Stimulated activated CD8-positive, alpha-beta memory T cell treated with anti-CD3 and anti-CD28 coated beads, Interleukin-4, amount 100 ng/mL, for 24 hours (primary cell): ENCODE measurements at regions not wholly inside any gene's neighbourhood (a gene's known extent, or its start where the extent isn't known, plus 50 kb on each side); places are given as distances from the start of the nearest gene placed in this dataset.
A peak's percentile ranks its signal among the peaks of the same experiment; 100 is the strongest.

Experiments used
- DNase-seq: peaks from one replicate; pipeline ENCODE4 v3.0.0-alpha.2; 2020; ENCODE audit warnings: low read depth

DNA sequence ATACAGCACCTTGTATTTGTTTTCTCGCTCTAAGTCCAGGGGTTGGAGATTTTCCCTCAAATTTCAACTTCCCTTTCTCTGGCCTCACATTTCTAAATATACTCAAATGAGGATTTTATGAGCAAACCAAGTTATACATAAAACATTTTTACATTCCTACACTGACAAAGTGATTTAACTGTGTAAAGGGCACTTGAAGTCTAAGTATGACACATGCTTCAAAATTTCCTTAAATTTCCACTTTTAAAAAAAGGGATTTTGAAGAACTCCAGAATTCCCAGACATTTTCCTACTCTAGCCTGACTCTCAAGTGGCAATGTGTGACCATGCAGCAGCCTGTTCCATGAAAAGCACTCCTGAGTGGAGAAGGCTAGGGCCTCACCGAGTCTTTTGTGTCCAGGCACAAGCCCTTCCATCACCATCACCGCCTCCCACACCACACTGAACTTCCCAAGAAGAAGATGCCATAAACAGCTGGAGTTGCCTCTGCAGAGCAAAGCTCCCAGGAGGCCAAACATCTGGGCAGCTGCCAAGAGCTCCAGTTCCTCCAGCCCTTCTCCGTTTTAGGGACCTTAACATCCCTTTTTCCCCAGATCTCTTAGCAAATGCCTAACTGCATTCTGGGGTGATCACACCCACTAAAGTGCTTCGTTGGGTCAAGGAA, 68.9 kb downstream of the NCR2 start:
- DNase-seq = no peak

DNA sequence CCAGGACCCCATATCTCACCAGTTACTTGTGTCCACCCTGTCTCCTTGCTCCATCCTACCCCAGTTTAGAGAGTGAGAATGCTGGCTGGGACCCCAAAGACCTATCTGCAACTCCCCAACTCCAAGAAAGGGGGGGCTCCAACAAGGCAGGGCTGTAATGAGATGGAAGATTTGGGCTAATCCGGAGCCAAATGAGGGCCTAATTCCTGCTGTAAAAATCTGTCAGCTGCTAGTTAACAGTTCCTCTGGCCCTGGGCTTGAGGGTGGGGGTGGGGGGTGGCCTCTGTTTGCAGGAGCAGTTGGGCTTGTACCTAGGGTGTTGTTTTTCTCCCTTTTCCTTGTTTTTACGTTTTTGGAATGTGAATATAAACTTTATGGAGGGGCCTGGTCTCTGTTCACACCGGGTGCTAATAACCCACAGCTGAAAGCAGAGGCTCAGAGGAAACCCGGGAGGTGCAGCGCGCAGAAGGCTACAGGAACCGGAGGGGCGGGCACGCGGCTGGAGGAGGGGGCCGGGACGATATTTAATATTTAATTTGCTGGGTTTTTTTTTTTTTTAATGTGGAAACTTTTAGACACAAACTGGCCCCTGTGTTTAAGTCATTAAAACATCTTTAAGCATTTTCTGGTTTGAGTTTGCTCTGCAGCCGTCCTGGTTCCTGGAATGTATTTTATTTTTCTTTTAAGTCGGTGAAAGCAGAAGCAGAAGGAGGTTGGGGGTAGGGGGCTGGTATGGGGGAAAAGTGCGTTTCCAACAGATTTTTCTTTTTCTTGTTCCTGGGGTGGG, 70.7 kb downstream of the NCR2 start:
- no peak for DNase-seq

DNA sequence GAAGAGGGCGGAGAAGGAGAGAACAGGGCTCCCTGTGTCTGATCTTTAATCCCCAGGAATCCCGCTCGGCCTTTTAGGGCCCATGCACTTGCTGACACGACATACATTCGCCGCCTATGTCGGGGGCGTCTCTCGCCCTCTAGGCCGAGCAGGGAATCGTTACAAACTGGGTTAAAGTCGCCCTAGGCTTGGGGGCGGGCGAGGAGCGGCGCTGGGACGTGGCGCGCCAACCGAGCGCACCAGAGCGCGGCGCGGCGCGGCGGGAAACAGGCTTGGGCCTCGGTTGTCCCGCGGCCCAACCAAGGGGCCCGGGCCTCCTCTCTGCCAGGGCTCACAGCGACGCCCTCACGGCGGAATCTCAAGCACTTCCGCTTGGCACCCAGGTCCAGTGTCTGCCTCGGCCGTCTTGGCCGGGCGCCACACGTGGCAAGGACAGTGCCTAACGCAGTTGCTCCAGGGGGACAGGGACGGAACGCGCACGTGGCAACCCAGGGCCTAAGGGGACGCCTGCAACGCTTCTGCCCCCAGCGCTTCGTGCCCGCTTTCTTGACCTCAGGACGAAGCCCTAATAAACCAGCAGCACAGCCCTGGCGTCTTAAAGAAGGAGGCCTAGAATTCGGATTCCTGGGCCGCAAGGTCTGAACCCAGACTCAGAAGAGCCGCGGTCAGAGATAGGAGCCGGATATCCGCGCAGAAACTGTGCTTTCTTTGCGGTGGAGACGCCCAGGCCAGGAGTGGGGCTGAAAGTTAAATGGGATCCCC, 71.5 kb downstream of the NCR2 start:
- DNase-seq = no peak

DNA sequence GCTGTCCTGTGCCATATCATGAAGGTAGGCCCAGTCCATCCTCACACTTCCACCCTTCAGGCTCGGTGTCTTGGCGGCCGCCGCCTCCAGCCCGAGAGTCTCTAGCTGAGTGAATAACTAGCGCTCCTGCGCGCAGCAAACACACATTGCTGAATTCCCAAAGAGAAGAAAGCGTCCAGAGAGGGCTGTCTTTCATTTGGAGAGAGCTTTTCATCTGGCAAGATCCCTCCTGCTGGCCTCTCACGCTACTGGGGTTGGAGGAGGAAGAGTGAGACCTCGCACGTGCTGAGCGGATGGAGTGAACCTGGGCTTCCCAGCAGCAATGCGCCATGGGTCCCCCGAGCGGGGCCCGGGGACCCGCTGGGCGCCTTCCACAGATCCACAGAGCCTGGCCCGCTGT, 73.2 kb downstream of the NCR2 start:
- DNase-seq = no peak

DNA sequence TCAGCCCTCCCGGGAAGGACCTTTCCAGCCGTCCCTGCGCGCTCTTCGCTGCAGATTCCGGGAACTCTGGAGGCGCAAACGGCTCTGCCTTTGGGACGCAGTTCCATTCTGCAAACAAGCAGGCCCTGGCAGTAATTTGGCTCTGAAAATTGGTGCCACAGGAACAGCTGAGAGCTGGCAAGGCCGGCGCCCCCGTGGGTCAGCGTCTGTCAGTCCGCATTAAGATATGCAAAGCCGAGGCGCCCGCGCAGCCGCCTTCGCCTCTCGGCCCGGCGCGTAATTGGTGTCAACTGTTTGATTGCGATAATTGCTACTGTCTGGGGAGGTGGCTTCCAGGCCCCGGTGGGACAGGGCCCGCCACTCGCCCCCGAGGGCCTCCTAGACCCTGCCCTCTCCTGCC, 73.6 kb downstream of the NCR2 start:
- DNase-seq = no peak

DNA sequence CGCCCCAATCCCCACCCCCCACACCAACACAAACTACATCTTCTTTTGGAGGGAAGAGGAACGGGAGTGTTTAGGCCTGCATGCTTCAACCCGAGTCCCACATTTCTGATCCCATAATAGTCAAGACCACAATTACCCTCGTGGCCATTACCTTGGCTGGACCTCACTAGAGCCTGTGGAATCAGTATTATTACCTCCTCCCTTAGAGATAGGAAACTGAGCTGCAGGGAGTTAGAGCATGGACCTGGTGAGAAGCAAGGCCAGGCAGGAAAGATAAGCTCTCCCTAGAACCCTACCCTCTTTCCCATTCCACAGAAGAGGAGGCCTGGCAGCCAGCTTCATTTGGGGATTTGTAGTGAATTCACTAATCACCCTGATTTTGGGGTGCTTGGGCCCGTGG, 74.1 kb downstream of the NCR2 start:
- no peak for DNase-seq

DNA sequence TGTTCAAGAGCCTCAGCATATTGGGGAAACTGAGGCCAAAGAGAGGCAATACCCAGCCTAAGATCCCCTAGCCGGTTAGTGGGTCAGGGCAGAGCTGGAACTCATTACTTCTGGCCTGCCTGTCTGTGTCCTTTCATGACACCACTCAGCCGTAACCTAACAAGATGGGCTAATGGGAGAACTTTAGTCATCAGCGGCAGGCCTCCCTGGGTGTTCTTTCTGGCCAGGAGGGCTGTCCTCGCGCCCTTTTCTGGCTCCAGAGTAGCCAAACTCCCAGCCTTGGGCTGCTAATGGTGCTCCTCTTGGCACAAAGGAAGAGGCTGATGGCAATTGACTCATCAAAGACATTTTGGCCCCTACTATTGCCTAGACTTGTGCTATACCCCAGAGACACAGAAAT, 76.6 kb downstream of the NCR2 start:
- DNase-seq = no peak

DNA sequence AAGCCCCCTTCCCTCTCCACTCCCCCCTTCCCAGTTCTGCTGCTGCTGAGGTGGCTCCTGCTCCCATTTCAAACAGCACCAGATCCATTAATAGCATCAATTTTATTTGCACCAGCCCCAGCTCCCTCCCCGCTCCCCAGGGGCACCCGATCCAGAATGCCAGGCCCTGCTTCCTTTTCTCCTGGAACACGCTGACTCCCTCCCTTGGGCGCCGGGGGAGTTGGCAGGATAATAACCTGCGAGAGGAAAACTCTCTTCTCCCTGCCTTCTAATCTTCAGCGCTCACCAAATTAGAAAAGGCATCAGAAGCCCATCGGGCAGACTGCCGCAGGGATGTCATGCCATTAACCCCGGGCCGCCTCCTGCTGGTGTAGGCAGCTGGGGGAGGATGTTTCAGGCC, 77.8 kb downstream of the NCR2 start:
- no peak for DNase-seq

DNA sequence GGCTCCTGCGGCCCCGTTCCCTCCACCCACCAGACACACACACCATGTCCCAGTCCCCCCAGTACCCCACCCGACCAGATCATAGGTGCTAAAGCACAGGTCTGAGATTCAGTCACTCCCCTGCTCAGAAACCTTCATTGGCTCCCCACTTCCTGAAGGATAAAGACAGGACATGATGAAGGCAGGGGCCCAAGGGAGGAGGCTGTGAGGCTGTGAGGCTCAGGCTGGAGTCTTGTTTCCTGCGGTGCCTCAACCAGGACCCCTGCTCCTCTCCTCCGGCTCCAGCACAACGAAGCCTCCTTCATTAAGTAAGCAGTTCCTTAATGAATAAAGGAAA, 81.1 kb downstream of the NCR2 start:
- no peak for DNase-seq

DNA sequence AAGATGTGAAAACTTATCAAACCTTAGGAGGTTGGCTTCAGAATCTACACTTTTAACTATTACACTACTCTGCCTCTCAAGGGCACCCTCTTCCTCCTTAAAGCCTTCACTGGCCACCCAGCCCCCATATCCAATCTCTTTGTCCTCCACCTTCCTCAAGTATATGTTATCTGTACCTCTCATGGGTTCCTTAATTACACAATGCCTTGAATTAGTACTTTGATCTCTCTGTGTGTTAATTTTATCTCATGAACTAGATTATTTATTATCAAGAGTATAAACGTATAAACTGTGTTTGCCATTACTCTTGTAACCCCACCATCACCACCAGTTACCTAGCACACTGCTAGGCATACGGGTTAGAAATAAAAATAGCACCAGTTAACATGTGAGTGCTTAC, 83.3 kb downstream of the NCR2 start:
- no peak for DNase-seq

DNA sequence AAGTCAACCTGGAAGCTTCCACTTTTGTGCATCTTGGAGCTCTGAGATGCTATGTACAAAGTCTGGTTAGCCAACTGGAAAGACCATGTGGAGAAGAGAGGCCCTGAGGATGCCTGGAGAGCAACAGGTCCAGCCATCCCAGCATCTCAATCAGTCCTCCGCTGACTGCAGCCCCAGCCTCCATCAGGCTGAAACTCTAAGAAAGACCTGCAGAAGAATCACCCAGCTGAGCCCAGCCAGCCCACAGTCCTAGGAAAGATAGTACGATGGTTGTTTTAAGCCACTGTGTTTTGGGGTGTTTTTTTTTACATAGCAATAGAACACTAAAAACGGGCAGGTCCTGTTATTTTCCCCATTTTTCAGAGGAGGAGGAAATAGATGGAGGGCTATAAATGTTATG, 84.0 kb downstream of the NCR2 start:
- DNase-seq = no peak

DNA sequence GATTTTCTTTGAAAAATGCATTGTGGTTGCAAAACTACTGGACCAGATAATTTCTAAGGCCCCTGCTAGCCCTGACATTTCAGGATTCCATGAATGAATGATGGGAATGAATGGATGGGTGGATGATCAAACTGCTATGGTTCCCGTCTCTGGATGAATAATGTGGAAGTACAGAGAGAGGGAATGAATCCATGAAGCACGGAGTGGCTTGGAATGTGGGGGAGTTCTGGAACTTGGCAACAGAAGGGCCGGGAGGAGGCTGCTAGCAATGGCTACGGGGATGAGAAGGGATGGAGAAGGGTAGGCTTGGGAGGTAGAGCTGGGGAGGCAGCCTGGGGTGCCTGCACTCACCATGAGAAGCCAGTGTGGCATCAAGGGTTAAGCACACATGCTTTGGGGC, 84.8 kb downstream of the NCR2 start:
- DNase-seq = no peak

DNA sequence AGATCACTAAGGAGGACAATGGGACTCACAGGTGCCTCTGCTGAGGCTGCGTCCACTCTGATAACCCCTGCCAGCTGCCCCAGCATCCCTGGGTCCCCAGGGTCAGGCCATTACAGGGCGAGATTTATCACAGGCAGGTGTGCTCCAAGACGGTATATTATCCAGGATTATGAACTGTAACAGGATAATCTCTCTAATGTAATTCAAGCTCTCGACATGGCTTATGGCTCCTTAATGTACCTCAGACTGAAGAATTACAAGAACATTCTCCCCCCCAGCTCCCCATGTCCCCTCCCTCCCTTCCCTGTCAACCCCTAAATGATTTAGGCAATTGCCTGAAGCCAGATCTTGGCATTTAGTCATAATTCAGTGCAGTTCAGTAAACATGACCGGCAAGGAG, 86.8 kb downstream of the NCR2 start:
- DNase-seq = no peak

DNA sequence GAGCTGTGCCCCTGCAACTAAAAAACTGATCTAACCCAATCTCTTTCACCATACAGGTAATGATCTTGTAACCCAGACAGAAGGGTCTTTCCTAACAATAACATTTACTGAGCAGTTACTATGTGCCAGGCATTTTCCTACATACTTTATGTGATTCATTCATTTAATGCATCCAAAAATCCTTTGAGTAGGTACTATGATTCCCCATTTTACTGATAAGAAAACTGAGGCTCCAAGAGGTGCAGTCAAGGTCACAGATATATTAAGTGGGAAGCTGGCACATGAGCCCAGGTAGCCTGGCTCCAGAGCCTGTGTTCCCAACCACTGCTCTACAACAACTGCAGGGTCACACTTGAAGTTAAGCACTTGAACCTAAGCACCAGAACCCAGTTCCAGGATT, 87.6 kb downstream of the NCR2 start:
- no peak for DNase-seq

DNA sequence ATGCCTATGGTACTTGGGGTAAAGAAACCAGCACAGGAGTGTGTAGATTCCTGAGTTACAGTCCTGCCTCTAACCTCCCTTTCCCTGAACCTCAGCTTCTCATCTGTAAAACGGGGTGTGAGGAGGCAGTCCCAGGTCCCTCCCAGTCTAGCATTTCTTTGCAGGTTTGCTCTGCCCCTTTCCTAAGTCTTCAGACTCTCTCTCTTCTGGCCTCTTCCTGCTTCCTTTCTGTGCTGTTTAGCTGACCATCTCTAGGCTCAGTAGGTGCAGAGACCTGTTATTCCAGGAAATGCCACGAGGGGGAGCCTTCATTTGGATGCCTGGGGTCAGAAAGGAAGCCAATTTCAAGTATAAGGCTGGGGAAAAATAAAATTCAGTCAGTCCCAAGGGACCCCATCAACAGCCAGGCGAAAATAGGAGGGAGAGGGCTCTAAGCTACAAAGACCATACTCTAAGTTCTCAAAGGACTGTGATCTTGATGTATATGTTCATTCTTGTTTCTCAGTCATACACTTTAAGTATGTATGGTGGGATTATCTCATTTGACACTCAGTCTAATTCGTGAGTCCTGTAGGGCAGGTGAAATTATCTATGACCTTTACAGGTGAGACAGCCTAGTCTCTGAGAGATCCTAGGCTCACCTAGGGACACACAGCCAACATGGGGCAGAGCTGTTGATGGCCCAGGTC, 89.1 kb downstream of the NCR2 start:
- DNase-seq = peak; percentile 70

DNA sequence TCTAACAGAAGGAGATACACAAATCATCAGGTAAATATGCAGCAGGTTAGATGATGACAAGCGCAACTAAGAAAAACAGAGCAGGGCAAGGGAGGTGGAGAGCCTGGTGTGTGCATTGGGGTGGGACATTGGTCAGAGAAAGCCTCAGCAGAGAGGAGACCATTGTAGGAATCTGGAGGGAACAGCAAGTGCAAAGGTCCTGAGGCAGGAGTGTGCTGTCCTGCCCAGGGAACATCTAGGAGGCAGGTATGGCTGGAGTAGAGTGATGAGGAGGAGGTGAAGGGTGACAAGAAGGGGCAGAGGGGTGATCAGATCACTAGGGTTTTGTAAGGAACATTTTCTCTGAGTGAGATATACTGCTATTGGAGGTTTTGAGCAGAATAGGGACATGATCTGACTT, 90.1 kb downstream of the NCR2 start:
- DNase-seq = no peak

DNA sequence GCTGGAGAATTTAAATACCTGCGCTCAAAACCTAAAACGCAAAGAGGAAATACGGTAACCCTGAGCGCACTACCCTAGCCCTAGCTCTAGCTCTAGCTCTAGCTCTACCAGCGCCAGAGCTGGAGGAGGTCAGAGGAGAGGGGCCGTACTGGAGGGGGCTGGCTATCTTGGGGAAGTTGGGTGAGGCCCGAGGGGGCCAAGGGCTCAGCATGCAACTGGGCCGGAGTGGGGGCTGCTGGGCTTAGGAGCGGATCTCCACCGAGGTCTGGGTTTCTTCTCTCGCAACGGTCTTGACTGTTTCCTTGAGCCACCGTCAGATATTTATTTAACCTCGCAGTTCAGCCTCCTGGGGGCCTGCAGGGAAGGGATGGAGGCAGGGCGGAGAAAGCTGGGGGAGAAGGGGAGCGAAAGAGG, 91.0 kb downstream of the NCR2 start:
- DNase-seq = no peak

DNA sequence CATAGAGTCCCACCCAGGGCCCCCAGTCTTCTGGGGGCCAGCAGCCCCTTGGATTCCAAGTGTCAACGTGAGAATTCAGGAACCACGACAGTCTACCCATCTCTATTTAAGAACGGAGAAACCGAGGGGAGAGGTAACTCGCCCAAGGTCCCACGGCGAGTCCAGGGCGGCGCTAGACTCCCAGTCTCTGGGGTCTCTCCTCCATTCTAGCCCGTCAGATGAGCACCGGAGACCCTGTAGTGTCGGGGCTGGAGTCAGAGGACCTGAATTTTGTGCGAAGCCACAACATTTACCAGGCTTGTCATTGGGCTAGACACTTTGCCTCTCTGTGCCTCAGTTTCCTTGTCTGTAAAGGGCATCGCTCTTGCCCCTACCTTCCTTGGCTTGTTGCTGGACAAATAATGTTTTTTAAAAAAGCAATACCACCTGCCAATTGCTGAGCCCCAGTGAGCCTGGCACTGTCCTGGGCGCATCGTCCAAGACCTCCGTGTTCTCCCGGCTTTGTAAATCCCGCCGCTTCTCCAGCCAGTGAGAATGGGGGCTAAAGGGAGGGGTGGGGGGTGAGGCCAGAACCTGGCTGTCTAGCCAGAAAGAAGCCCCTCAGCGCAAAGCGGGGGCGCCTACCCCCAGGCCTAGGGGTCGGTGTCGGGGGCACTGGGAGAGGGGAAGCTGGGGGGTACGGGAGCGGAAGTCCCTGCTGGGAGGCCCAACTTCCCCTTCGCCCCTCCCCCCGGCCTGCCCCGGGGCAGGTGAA, 91.7 kb downstream of the NCR2 start:
- no peak for DNase-seq

DNA sequence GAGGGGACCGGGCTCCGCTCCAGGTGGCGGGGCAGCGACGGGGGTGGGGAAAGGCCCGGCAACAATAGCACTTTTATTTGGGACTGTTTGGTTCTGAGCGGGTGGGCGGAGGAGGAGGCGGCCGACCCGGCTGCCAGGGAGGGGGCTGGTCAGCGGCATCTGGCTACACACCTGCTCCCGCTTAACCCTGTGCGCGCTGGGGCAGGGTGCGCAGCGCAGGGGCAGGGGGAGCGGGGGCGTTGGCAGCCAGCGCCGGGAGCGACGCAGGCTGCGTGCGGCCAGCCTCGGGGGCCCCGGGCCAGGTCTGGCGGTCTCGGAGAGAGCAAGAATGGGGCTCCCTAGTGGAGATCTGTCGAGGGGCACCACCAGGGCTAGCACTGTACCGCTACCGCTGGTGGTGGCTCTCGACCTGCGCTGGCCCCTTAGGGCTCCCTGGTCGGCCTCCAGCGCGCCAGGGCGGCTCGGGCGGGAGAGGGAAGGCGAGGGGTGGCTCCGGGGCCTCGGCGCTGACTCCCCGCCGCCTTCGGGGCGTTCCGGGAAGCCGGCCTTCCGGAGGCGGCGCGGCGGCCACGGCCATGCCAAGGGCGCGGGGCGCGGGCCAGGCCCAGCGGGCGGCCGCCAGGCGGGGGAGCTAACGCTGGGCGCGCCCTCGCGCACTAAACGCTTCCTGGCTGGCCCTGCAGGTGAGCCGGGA, 92.4 kb downstream of the NCR2 start:
- DNase-seq = no peak

DNA sequence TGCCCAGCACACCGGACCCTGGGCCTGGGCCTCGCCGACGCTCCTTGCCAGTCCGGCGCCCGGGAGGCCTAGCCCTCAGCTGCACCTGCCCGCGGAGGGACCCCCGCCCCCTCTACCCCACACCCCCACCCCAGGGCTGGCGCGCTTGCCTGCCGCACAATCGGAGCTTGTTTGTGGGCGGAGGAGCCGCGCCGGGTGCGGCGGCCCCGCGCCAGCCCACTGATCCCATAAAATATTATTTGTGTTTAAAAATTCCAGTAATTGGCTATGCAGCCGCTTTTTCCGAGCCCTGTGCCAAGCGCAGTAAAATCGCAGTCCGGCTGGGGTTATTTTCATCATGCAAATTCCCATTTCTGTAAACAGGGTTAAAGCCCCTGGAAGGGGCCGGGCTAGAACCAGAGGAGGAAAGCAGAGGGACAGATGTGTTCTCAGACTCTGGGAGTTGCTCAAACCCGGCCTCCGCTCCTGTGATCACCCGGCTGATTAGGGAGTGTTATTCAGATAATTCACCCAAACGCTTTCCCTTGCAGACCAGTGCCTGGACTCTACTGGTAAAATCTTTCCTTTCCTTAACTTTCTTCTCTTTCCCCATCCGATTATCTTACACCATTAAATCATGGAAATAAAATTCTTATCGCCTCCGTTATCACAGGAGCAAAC, 93.1 kb downstream of the NCR2 start:
- DNase-seq = no peak

DNA sequence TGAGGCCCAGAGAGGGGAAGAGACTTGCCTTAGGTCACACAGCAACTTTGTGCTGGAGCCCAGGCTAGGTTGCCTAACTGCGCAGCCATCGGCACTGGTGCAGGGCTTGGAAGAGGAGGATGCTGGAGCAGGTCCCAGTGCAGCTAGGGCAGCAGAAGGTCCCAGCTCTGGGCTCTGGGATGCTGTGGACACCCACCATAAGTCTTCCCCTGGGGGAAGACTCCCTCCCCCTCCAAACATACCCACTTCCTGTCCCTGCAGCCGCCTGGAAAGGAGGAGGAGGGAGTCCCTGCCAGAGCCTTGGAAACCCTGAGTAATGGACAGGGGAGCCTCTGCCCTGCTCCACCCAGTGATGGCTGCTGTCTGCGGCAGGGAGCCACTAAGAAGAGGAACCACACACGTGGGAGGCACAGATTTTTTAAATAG, 93.6 kb downstream of the NCR2 start:
- DNase-seq = peak; percentile 26
